A549 (cell line): ENCODE measurements at regions not wholly inside any gene's neighbourhood (a gene's known extent, or its start where the extent isn't known, plus 50 kb on each side); places are given as distances from the start of the nearest gene placed in this dataset.
A peak's percentile ranks its signal among the peaks of the same experiment; 100 is the strongest.

Experiments used
- ATAC-seq, 2 experiments: fragments of 200-7000 bp in 1 of 2; fragments of >200 bp in 1 of 2; cut with Nextera tagmentation in 1 of 2; cut with Tn5 transposase in 1 of 2; 3 replicates each; pipeline versions ENCODE4 v1.8.0 to v1.9.1; 2018 to 2020; ENCODE audit warnings: mild to moderate bottlenecking in 1 of 2, moderate library complexity in 1 of 2
- CTCF ChIA-PET: fragments of 300-600 bp; sonication (Branson Sonifier 250); formaldehyde crosslinking; extraction: SDS; loops from one replicate; lab custom pipeline; 2021; ENCODE audit warnings: antibody characterized with exemption, inconsistent platforms; lab: Yijun Ruan, JAX
- POLR2A ChIA-PET: fragments of 350-600 bp; formaldehyde crosslinking; extraction: SDS; loops from one replicate; lab custom pipeline; 2021; ENCODE audit warnings: antibody characterized with exemption, inconsistent platforms; lab: Yijun Ruan, JAX
- DNase-seq, 2 experiments: peaks; one replicate each; pipeline versions ENCODE4 v3.0.0 to v3.0.0-alpha.2; 2011 to 2016; ENCODE audit warnings: low read depth in 1 of 2, low spot score in 1 of 2
- FAIRE-seq: peaks from 2 replicates; lab custom pipeline; 2011; peaks lifted over from hg19 to GRCh38; lab: Jason Lieb, UNC
- H3K27ac ChIP-seq, 2 experiments: fragments of >200 bp; sonication (Bioruptor Twin); formaldehyde crosslinking; 3 replicates each; pipeline ENCODE4 v1.5.1; 2016 to 2017
- H3K4me1 ChIP-seq: fragments of >200 bp; sonication (Bioruptor Twin); formaldehyde crosslinking; 3 replicates; pipeline ENCODE4 v1.6.1; 2016
- H3K4me2 ChIP-seq: fragments of >200 bp; sonication (Bioruptor Twin); formaldehyde crosslinking; 3 replicates; pipeline ENCODE4 v1.6.1; 2016
- H3K4me3 ChIP-seq: fragments of >200 bp; sonication (Bioruptor Twin); formaldehyde crosslinking; 3 replicates; pipeline ENCODE4 v1.5.1; 2016
- H3K9me3 ChIP-seq: fragments of >200 bp; sonication (Bioruptor Twin); formaldehyde crosslinking; 3 replicates; pipeline ENCODE4 v1.6.1; 2016
- BHLHE40 ChIP-seq: IDR thresholded peaks from 2 replicates; pipeline ENCODE4 v1.6.1; 2012; ENCODE audit warnings: low read depth, low read length, inconsistent platforms
- CBX8 ChIP-seq: fragments of 200-600 bp; sonication (generic); IDR thresholded peaks from 2 replicates; pipeline ENCODE4 v1.6.1; 2016
- EHF ChIP-seq: fragments of 250-450 bp; sonication (Bioruptor Pico); IDR thresholded peaks from 2 replicates; pipeline ENCODE4 v1.5.0; 2020; ENCODE audit warnings: mild to moderate bottlenecking
- EHMT2 ChIP-seq: fragments of 200-600 bp; sonication (generic); IDR thresholded peaks from 2 replicates; pipeline ENCODE4 v1.6.1; 2016; ENCODE audit warnings: antibody characterized with exemption, low read depth, mild to moderate bottlenecking, moderate library complexity
- FOXS1 ChIP-seq: fragments of 250-450 bp; sonication (Bioruptor Pico); IDR thresholded peaks from 2 replicates; pipeline ENCODE4 v1.5.0; 2020; ENCODE audit warnings: mild to moderate bottlenecking, moderate library complexity
- GATA3 ChIP-seq: IDR thresholded peaks from 2 replicates; pipeline ENCODE4 v1.6.1; 2012; ENCODE audit warnings: borderline replicate concordance
- HDAC2 ChIP-seq: fragments of 200-600 bp; sonication (generic); IDR thresholded peaks from 2 replicates; pipeline ENCODE4 v1.6.1; 2016
- HOXA7 ChIP-seq: fragments of 250-450 bp; sonication (Bioruptor Pico); IDR thresholded peaks from 2 replicates; pipeline ENCODE4 v1.5.0; 2020; ENCODE audit warnings: mild to moderate bottlenecking, moderate library complexity
- HOXB13 ChIP-seq: fragments of 250-450 bp; sonication (Bioruptor Pico); IDR thresholded peaks from 2 replicates; pipeline ENCODE4 v1.5.0; 2020; ENCODE audit warnings: low read depth, mild to moderate bottlenecking, moderate library complexity
- HOXB5 ChIP-seq: fragments of 250-450 bp; sonication (Bioruptor Pico); IDR thresholded peaks from 2 replicates; pipeline ENCODE4 v1.5.0; 2020; ENCODE audit warnings: mild to moderate bottlenecking, moderate library complexity
- JUN ChIP-seq, 2 experiments: fragments of >200 bp; sonication (Bioruptor Twin); formaldehyde crosslinking; IDR thresholded peaks; 2 replicates in 1 of 2; 3 replicates in 1 of 2; pipeline ENCODE4 v1.6.1; 2016 to 2017
- KDM1A ChIP-seq: fragments of 200-600 bp; sonication (generic); IDR thresholded peaks from 2 replicates; pipeline ENCODE4 v1.6.1; 2016; ENCODE audit warnings: low read depth, mild to moderate bottlenecking
- MAFK ChIP-seq: fragments of 450-650 bp; IDR thresholded peaks from 2 replicates; pipeline ENCODE4 v1.6.1; 2014; ENCODE audit not compliant: partially characterized antibody
- MAZ ChIP-seq: fragments of 150-350 bp; IDR thresholded peaks from 2 replicates; pipeline ENCODE4 v1.6.1; 2014; ENCODE audit warnings: antibody characterized with exemption, low read depth, low read length, borderline replicate concordance
- MYC ChIP-seq: IDR thresholded peaks from 2 replicates; pipeline ENCODE4 v1.6.1; 2012; ENCODE audit warnings: mild to moderate bottlenecking, inconsistent platforms, low read length, improper control_type of control experiment, borderline replicate concordance
- NFE2L2 ChIP-seq: fragments of 150-350 bp; conservative IDR thresholded peaks from 2 replicates; pipeline ENCODE4 v1.6.1; 2014; ENCODE audit warnings: low read length
- NPAS2 ChIP-seq: fragments of 250-450 bp; sonication (Bioruptor Pico); IDR thresholded peaks from 2 replicates; pipeline ENCODE4 v1.8.0; 2022; ENCODE audit warnings: mild to moderate bottlenecking, moderate library complexity, borderline replicate concordance
- PHF8 ChIP-seq: fragments of 200-600 bp; sonication (generic); IDR thresholded peaks from 2 replicates; pipeline ENCODE4 v1.6.1; 2016; ENCODE audit warnings: low read depth, mild to moderate bottlenecking, antibody characterized with exemption, moderate library complexity, borderline replicate concordance
- RARB ChIP-seq: fragments of 250-450 bp; sonication (Bioruptor Pico); IDR thresholded peaks from 2 replicates; pipeline ENCODE4 v1.8.0; 2021; ENCODE audit warnings: mild to moderate bottlenecking, moderate library complexity
- RFX5 ChIP-seq: fragments of 450-650 bp; IDR thresholded peaks from 2 replicates; pipeline ENCODE4 v1.7.1; 2014; ENCODE audit warnings: antibody characterized with exemption, mild to moderate bottlenecking, moderate library complexity
- ZC3H11A ChIP-seq: fragments of 450-650 bp; IDR thresholded peaks from 2 replicates; pipeline ENCODE4 v1.6.1; 2014; ENCODE audit warnings: antibody characterized with exemption, mild to moderate bottlenecking
- ZNF302 ChIP-seq: fragments of 250-450 bp; sonication (Bioruptor Pico); IDR thresholded peaks from 2 replicates; pipeline ENCODE4 v1.9.0; 2021; ENCODE audit warnings: inconsistent platforms, mild to moderate bottlenecking, moderate library complexity
- WGBS: methylation state at CpG from one replicate; pipeline ENCODE4 v1.1.6; 2017; ENCODE audit errors: missing lambda C conversion rate; 5-methylcytosine and 5-hydroxymethylcytosine counted together
- TF ChIP-seq, protein P1 (sequence below): fragments of 450-650 bp; IDR thresholded peaks from 2 replicates; pipeline ENCODE4 v1.6.1; 2014; ENCODE audit warnings: antibody characterized with exemption
- TF ChIP-seq, protein P2 (sequence below): IDR thresholded peaks from 2 replicates; pipeline ENCODE4 v1.6.1; 2012
- TF ChIP-seq, protein P3 (sequence below): fragments of >200 bp; sonication (Bioruptor Twin); formaldehyde crosslinking; IDR thresholded peaks from 3 replicates; pipeline ENCODE4 v1.5.1; 2016
- TF ChIP-seq, protein P4 (sequence below): IDR thresholded peaks from 2 replicates; pipeline ENCODE4 v1.6.1; 2012; ENCODE audit warnings: low read depth, borderline replicate concordance

DNA sequence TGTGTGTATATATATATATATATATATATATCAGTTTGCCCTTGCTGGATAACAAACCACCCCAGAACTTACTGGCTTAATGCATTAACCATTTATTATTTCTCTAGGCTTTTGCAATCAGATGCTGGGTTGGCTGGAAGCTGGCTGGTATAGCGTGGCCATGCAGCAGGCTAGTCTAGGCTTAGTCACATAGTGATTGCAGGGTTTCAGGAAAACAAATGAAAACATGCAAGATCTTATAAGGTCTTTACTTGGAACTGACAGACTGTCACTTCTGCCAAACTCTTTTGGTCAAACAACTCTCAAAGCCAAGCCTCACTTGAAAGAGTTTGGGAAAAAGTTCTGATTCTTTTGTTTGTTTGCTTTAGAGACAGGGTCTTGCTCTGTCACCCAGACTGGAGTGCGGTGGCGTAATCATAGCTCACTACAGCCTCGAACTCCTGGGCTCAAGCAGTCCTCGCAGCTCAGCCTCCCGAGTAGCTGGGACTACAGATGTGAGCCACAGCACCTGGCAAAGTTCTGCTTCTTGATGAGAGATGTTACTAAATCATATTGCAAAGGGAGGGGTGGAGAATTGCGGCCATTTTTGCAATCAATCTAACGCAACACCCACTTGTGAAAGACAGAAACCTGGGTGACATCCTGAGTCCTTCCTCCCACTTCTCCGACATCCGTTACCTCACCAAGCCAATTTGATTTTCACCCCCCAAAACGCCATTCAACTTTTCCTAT lies 58.7 kb upstream of the SMOX start:
- ChIA-PET POLR2A (no interaction called here), CTCF (interaction anchor here (1.0 to 3.9 kb wide), 8 partner anchors 11 to 201 kb away, joined by 3 to 46 read pairs (median 16); partner anchors contain the start of gene RNF24)
- no peak for DNase-seq
- FAIRE-seq = no peak
- Histone ChIP-seq H3K9me3 (peaks cover 10% of the 10 kb centered on the region; the same call in 1 of the 3 replicates), H3K4me3 (no peak overlapping the region), H3K4me1 (peaks cover 18% of the 10 kb centered on the region), H3K4me2 (no peak overlapping the region), H3K27ac (no peak overlapping the region; a peak in 1 of 6 replicates)
- ATAC-seq = no peak
- 80% methylated on average over 11 of the region's 11 CpGs for WGBS
- TF ChIP-seq, protein P1, sequence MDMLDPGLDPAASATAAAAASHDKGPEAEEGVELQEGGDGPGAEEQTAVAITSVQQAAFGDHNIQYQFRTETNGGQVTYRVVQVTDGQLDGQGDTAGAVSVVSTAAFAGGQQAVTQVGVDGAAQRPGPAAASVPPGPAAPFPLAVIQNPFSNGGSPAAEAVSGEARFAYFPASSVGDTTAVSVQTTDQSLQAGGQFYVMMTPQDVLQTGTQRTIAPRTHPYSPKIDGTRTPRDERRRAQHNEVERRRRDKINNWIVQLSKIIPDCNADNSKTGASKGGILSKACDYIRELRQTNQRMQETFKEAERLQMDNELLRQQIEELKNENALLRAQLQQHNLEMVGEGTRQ = no peak
- TF ChIP-seq PHF8 = no peak
- no peak for TF ChIP-seq HDAC2
- TF ChIP-seq ZNF302 (CRISPR knock-in tag) = no peak
- no peak for TF ChIP-seq FOXS1 (CRISPR knock-in tag)
- no peak for TF ChIP-seq ZC3H11A
- TF ChIP-seq HOXA7 (CRISPR knock-in tag) = no peak
- no peak for TF ChIP-seq MAZ
- TF ChIP-seq, protein P2, sequence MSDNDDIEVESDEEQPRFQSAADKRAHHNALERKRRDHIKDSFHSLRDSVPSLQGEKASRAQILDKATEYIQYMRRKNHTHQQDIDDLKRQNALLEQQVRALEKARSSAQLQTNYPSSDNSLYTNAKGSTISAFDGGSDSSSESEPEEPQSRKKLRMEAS = no peak
- TF ChIP-seq NPAS2 (CRISPR knock-in tag) = no peak
- no peak for TF ChIP-seq EHMT2
- no peak for TF ChIP-seq HOXB5 (CRISPR knock-in tag)
- TF ChIP-seq EHF = no peak
- no peak for TF ChIP-seq RARB (CRISPR knock-in tag)
- TF ChIP-seq KDM1A = no peak
- no peak for TF ChIP-seq MYC

DNA sequence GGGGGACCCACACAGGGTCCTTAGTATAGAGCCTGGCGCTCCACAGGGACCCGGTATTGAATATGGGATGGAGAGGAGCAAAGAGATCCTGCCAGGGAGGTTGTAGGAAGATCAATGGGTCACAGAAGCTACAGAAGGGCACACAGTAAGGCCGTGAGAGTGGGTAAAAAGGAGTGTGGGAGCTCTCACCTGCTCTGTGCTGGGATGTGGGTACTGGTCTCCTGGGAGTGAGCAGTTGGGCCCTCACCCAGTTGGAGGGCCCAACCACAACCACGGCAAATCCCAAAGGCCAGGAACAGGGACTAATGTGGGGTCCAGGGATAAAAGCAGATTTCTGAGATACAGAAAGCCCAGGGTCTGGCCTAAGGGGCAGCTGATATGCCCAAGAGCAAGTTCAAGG lies 59.9 kb upstream of the SMOX start:
- H3K4me1 ChIP-seq = peaks cover 20% of the 10 kb centered on the region
- FAIRE-seq (no peak), DNase-seq (no peak), ATAC-seq (no peak)
- 87% methylated on average over 4 of the region's 4 CpGs for WGBS
- no peaks in the 10 kb centered on the region for H3K9me3 ChIP-seq
- ChIA-PET CTCF (interaction anchor here (0.6 to 10.9 kb wide), 3 partner anchors 19 to 79 kb away, joined by 3 to 167 read pairs (median 146); partner anchors contain the start of gene RNF24), POLR2A (no interaction called here)
- no peak for TF ChIP-seq ZNF302 (CRISPR knock-in tag)
- TF ChIP-seq, protein P3, sequence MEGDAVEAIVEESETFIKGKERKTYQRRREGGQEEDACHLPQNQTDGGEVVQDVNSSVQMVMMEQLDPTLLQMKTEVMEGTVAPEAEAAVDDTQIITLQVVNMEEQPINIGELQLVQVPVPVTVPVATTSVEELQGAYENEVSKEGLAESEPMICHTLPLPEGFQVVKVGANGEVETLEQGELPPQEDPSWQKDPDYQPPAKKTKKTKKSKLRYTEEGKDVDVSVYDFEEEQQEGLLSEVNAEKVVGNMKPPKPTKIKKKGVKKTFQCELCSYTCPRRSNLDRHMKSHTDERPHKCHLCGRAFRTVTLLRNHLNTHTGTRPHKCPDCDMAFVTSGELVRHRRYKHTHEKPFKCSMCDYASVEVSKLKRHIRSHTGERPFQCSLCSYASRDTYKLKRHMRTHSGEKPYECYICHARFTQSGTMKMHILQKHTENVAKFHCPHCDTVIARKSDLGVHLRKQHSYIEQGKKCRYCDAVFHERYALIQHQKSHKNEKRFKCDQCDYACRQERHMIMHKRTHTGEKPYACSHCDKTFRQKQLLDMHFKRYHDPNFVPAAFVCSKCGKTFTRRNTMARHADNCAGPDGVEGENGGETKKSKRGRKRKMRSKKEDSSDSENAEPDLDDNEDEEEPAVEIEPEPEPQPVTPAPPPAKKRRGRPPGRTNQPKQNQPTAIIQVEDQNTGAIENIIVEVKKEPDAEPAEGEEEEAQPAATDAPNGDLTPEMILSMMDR = no peak
- no peak for TF ChIP-seq MAFK
- TF ChIP-seq GATA3 = no peak
- no peak for TF ChIP-seq RFX5
- TF ChIP-seq CBX8 = no peak
- TF ChIP-seq JUN (IDR thresholded peaks at IDR 0.05) = no peak
- TF ChIP-seq NFE2L2 = no peak
- TF ChIP-seq HOXB13 (CRISPR knock-in tag) = no peak
- no peak for TF ChIP-seq PHF8
- no peak for TF ChIP-seq BHLHE40
- TF ChIP-seq, protein P2 = no peak
- TF ChIP-seq KDM1A = no peak
- no peak for TF ChIP-seq MYC
- TF ChIP-seq HOXA7 (CRISPR knock-in tag) = no peak
- TF ChIP-seq EHF = no peak
- TF ChIP-seq, protein P4, sequence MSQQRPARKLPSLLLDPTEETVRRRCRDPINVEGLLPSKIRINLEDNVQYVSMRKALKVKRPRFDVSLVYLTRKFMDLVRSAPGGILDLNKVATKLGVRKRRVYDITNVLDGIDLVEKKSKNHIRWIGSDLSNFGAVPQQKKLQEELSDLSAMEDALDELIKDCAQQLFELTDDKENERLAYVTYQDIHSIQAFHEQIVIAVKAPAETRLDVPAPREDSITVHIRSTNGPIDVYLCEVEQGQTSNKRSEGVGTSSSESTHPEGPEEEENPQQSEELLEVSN = no peak
- H3K27ac ChIP-seq = peak overlapping the region in 1 of 2 experiments; percentile 27; a peak in 1 of 6 replicates
- no peak overlapping the region for H3K4me3 ChIP-seq
- H3K4me2 ChIP-seq = no peak overlapping the region
